ENCODE measurements at regions not wholly inside any gene's neighbourhood (a gene's known extent, or its start where the extent isn't known, plus 50 kb on each side); places are given as distances from the start of the nearest gene placed in this dataset.

DNA sequence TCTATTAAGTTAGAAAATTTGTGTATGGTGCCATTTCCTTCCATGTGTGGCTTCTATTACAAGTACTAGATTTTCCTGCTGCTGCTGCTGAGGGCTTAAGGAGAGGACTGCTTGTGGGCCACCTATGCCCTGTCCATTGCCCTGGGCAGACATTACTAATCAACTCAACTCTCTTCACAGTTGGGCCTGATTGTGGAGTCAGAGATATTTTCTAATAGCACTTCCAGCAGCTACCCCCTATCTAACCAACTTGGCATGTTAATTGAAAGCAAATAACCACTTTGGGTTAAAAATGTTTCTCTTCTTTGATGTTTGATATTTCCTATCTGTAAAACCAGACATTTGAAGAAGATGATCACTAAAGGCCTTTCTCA is 242.0 kb downstream of the EDEM1 start:
- TF ChIP-seq ZNF121 (CRISPR knock-in tag; IDR thresholded peaks at IDR 0.05) (no peak), IKZF4 (CRISPR knock-in tag; IDR thresholded peaks at IDR 0.05; ENCODE audit: borderline replicate concordance, low read depth, not compliant biosample characterization) (no peak), SUZ12 (IDR thresholded peaks at IDR 0.05; ENCODE audit: low read depth, low read length) (no peak), CREB1 (IDR thresholded peaks at IDR 0.05) (no peak), CREB1 (CRISPR knock-in tag; IDR thresholded peaks at IDR 0.05) (no peak), SNAI1 (CRISPR knock-in tag; IDR thresholded peaks at IDR 0.05; ENCODE audit: borderline replicate concordance) (no peak), ZNF572 (CRISPR knock-in tag; IDR thresholded peaks at IDR 0.05) (no peak), EHMT2 (IDR thresholded peaks at IDR 0.05; ENCODE audit: borderline replicate concordance, low read depth, low read length) (no peak), NBN (conservative IDR thresholded peaks at IDR 0.05) (no peak), ZNF766 (CRISPR knock-in tag; IDR thresholded peaks at IDR 0.05; ENCODE audit: borderline replicate concordance) (no peak), PHF20 (CRISPR knock-in tag; IDR thresholded peaks at IDR 0.05) (no peak), TCF7 (IDR thresholded peaks at IDR 0.05; ENCODE audit: low read depth) (no peak), ZNF274 (CRISPR knock-in tag; IDR thresholded peaks at IDR 0.05) (no peak)
- TF ChIP-seq, protein P1, sequence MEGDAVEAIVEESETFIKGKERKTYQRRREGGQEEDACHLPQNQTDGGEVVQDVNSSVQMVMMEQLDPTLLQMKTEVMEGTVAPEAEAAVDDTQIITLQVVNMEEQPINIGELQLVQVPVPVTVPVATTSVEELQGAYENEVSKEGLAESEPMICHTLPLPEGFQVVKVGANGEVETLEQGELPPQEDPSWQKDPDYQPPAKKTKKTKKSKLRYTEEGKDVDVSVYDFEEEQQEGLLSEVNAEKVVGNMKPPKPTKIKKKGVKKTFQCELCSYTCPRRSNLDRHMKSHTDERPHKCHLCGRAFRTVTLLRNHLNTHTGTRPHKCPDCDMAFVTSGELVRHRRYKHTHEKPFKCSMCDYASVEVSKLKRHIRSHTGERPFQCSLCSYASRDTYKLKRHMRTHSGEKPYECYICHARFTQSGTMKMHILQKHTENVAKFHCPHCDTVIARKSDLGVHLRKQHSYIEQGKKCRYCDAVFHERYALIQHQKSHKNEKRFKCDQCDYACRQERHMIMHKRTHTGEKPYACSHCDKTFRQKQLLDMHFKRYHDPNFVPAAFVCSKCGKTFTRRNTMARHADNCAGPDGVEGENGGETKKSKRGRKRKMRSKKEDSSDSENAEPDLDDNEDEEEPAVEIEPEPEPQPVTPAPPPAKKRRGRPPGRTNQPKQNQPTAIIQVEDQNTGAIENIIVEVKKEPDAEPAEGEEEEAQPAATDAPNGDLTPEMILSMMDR (CRISPR knock-in tag; IDR thresholded peaks at IDR 0.05), result no peak
